HFF-Myc (cell line): ENCODE measurements at regions not wholly inside any gene's neighbourhood (a gene's known extent, or its start where the extent isn't known, plus 50 kb on each side); places are given as distances from the start of the nearest gene placed in this dataset.

ENCODE experiments used
- DNase-seq: peaks from one replicate; pipeline ENCODE4 v3.0.0-alpha.2; 2011; ENCODE audit warnings: low read depth; ENCODE audit errors: extremely low read depth
- H3K4me3 ChIP-seq: replicated peaks from 2 replicates; pipeline ENCODE4 v1.5.1; 2011; ENCODE audit warnings: low read depth, mild to moderate bottlenecking, control low read depth, low read length
- CTCF ChIP-seq: IDR thresholded peaks from 2 replicates; pipeline ENCODE4 v1.5.1; 2012; ENCODE audit warnings: mild to moderate bottlenecking, low read depth, low read length, control low read depth; ENCODE audit errors: missing control alignments

- no peak for DNase-seq
- H3K4me3 ChIP-seq, result no peak overlapping the region
- no peak for TF ChIP-seq CTCF
Measured at GRCh38 chr12:75960954-75961661, 70.5 kb downstream of the PHLDA1 start.

GRCh38 chr12:75960086-75960910, 71.3 kb downstream of the PHLDA1 start:
- no peak for TF ChIP-seq CTCF
- no peak for DNase-seq
- H3K4me3 ChIP-seq, result no peak overlapping the region

- no peak overlapping the region for H3K4me3 ChIP-seq
- DNase-seq, result no peak
- no peak for TF ChIP-seq CTCF
Measured at GRCh38 chr12:75959506-75959905, 72.1 kb downstream of the PHLDA1 start.

GRCh38 chr12:75959060-75959459, 72.5 kb downstream of the PHLDA1 start:
- DNase-seq, result no peak
- no peak overlapping the region for H3K4me3 ChIP-seq
- TF ChIP-seq CTCF, result no peak

- TF ChIP-seq CTCF, result no peak
- H3K4me3 ChIP-seq, result no peak overlapping the region
Measured at GRCh38 chr12:75955251-75955650, 76.3 kb downstream of the PHLDA1 start.

GRCh38 chr12:75954749-75955148, 76.8 kb downstream of the PHLDA1 start:
- DNase-seq, result no peak
- TF ChIP-seq CTCF, result no peak
- no peak overlapping the region for H3K4me3 ChIP-seq

More at GRCh38 chr12:75955251-75955650, 76.3 kb downstream of the PHLDA1 start:
- DNase-seq, result no peak
